HG03342 (cell line): ENCODE measurements at regions not wholly inside any gene's neighbourhood (a gene's known extent, or its start where the extent isn't known, plus 50 kb on each side); places are given as distances from the start of the nearest gene placed in this dataset.
A peak's percentile ranks its signal among the peaks of the same experiment; 100 is the strongest.

Source experiments
- ATAC-seq: cut with Tn5 transposase; IDR thresholded peaks from one replicate; pipeline ENCODE4 v1.9.1; 2021; ENCODE audit warnings: mild to moderate bottlenecking, moderate library complexity; ENCODE audit not compliant: unreplicated experiment

- no peak for ATAC-seq
These were observed 236.4 kb downstream of the HGF start for GRCh38 chr7:81533426-81533825.

- ATAC-seq = no peak
These were observed 240.1 kb downstream of the HGF start for GRCh38 chr7:81529785-81530184.

GRCh38 chr7:81527651-81528050, 242.2 kb downstream of the HGF start:
- ATAC-seq = no peak

- no peak for ATAC-seq
These were observed 242.9 kb downstream of the HGF start for GRCh38 chr7:81526971-81527370.

GRCh38 chr7:81525841-81526240, 244.0 kb downstream of the HGF start:
- ATAC-seq = no peak

GRCh38 chr7:81519886-81520285, 250.0 kb downstream of the HGF start:
- ATAC-seq = no peak

GRCh38 chr7:81516898-81517297, 252.9 kb downstream of the HGF start:
- ATAC-seq = no peak

- no peak for ATAC-seq
These were observed 254.8 kb downstream of the HGF start for GRCh38 chr7:81515009-81515408.

- ATAC-seq = no peak
These were observed 255.3 kb downstream of the HGF start for GRCh38 chr7:81514546-81514945.

- ATAC-seq = no peak
These were observed 259.7 kb downstream of the HGF start for GRCh38 chr7:81510122-81510521.

- ATAC-seq = no peak
These were observed 262.6 kb downstream of the HGF start for GRCh38 chr7:81507221-81507620.

GRCh38 chr7:81506609-81507008, 263.2 kb downstream of the HGF start:
- no peak for ATAC-seq

GRCh38 chr7:81503771-81504170, 266.1 kb downstream of the HGF start:
- no peak for ATAC-seq

- no peak for ATAC-seq
These were observed 266.5 kb downstream of the HGF start for GRCh38 chr7:81503336-81503735.

- ATAC-seq = no peak
These were observed 268.6 kb downstream of the HGF start for GRCh38 chr7:81501220-81501619.

GRCh38 chr7:81500631-81501030, 269.2 kb downstream of the HGF start:
- no peak for ATAC-seq

- peak; percentile 77 for ATAC-seq
These were observed 270.4 kb downstream of the HGF start for GRCh38 chr7:81499262-81500116.

GRCh38 chr7:81498176-81498575, 271.7 kb downstream of the HGF start:
- no peak for ATAC-seq

GRCh38 chr7:81492910-81493309, 276.9 kb downstream of the HGF start:
- ATAC-seq = no peak

GRCh38 chr7:81492240-81492639, 277.6 kb downstream of the HGF start:
- no peak for ATAC-seq

- ATAC-seq = no peak
These were observed 278.3 kb downstream of the HGF start for GRCh38 chr7:81491573-81491972.

- ATAC-seq = no peak
These were observed 281.6 kb downstream of the HGF start for GRCh38 chr7:81488210-81488609.

GRCh38 chr7:81487516-81487915, 282.3 kb downstream of the HGF start:
- ATAC-seq = no peak
